HCT116 (cell line): ENCODE measurements at regions not wholly inside any gene's neighbourhood (a gene's known extent, or its start where the extent isn't known, plus 50 kb on each side); places are given as distances from the start of the nearest gene placed in this dataset.

Experiments
- CTCF ChIP-seq, 3 experiments: fragments of 200-600 bp in 1 of 3; sonication (generic) in 1 of 3; IDR thresholded peaks in 2 of 3; conservative IDR thresholded peaks in 1 of 3; 2 replicates each; pipeline ENCODE4 v1.5.1; 2012 to 2017; ENCODE audit warnings: low read depth in 2 of 3, low read length in 2 of 3, antibody characterized with exemption in 1 of 3, borderline replicate concordance in 1 of 3, control low read depth in 1 of 3, mild to moderate bottlenecking in 1 of 3, mixed read lengths in 1 of 3, mixed run types in 1 of 3, moderate library complexity in 1 of 3; ENCODE audit not compliant: insufficient read depth in 1 of 3
- EZH2 ChIP-seq: fragments of 200-600 bp; sonication (generic); IDR thresholded peaks from 2 replicates; pipeline ENCODE4 v1.6.1; 2017; ENCODE audit warnings: antibody characterized with exemption, mixed run types
- POLR2A ChIP-seq: IDR thresholded peaks from 2 replicates; pipeline ENCODE4 v1.7.0; 2011; ENCODE audit warnings: borderline replicate concordance; ENCODE audit not compliant: insufficient read depth, insufficient read length; ENCODE audit errors: extremely low read depth

- TF ChIP-seq CTCF (IDR thresholded peaks at IDR 0.05 in 2 of 3, conservative IDR thresholded peaks at IDR 0.05 in 1 of 3; ENCODE audit: borderline replicate concordance in 1 of 3, insufficient read depth in 1 of 3, low read depth in 2 of 3, low read length in 2 of 3), result no peak
- no peak for TF ChIP-seq EZH2
- TF ChIP-seq POLR2A, result no peak
Observed at GRCh38 chr7:101719123-101719470, 90.0 kb upstream of the MYL10 start.
